HFF-Myc (cell line): ENCODE measurements at regions not wholly inside any gene's neighbourhood (a gene's known extent, or its start where the extent isn't known, plus 50 kb on each side); places are given as distances from the start of the nearest gene placed in this dataset.
"Not testable (repeated sequence)": the region's sequence is repeated elsewhere in the genome, so short reads cannot be mapped to it uniquely, and the experiment has no call there.

Source experiments
- DNase-seq: peaks from one replicate; pipeline ENCODE4 v3.0.0-alpha.2; 2011; ENCODE audit warnings: low read depth; ENCODE audit errors: extremely low read depth
- H3K4me3 ChIP-seq: replicated peaks from 2 replicates; pipeline ENCODE4 v1.5.1; 2011; ENCODE audit warnings: low read depth, mild to moderate bottlenecking, control low read depth, low read length
- TF ChIP-seq, protein P1 (sequence below): IDR thresholded peaks from 2 replicates; pipeline ENCODE4 v1.5.1; 2012; ENCODE audit warnings: mild to moderate bottlenecking, low read depth, low read length, control low read depth; ENCODE audit errors: missing control alignments

GRCh38 chr20:48035961-48036731, 250.9 kb upstream of the SULF2 start:
- DNase-seq, result no peak
- TF ChIP-seq, protein P1, sequence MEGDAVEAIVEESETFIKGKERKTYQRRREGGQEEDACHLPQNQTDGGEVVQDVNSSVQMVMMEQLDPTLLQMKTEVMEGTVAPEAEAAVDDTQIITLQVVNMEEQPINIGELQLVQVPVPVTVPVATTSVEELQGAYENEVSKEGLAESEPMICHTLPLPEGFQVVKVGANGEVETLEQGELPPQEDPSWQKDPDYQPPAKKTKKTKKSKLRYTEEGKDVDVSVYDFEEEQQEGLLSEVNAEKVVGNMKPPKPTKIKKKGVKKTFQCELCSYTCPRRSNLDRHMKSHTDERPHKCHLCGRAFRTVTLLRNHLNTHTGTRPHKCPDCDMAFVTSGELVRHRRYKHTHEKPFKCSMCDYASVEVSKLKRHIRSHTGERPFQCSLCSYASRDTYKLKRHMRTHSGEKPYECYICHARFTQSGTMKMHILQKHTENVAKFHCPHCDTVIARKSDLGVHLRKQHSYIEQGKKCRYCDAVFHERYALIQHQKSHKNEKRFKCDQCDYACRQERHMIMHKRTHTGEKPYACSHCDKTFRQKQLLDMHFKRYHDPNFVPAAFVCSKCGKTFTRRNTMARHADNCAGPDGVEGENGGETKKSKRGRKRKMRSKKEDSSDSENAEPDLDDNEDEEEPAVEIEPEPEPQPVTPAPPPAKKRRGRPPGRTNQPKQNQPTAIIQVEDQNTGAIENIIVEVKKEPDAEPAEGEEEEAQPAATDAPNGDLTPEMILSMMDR, result no peak
- no peak overlapping the region for H3K4me3 ChIP-seq

DNA sequence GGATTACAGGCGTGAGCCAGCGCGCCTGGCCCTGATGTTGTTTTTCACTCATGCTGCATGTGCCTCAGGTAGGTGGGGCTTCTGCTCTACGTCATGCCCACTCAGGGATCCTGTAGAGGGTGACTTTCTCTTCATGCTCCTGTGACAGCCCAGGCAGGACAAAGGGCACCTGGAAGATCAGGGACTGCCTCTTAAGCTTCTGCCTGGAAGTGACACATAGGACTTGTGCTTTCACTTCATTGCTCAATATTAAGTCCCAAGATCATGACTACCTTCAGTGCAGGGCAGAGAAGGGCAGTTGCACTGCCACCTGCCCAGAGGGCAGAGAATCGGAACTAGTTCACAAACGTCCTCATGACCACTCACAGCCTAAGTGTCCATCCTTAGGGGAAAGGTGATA, 249.5 kb upstream of the SULF2 start:
- H3K4me3 ChIP-seq, result no peak overlapping the region
- TF ChIP-seq, protein P1, result no peak
- no peak for DNase-seq

GRCh38 chr20:48033005-48033404, 247.7 kb upstream of the SULF2 start:
- not testable (repeated sequence) for H3K4me3 ChIP-seq, DNase-seq

- no peak for DNase-seq
- H3K4me3 ChIP-seq, result no peak overlapping the region
- TF ChIP-seq, protein P1, result no peak
Measured at GRCh38 chr20:48031122-48031521, 245.8 kb upstream of the SULF2 start.

DNA sequence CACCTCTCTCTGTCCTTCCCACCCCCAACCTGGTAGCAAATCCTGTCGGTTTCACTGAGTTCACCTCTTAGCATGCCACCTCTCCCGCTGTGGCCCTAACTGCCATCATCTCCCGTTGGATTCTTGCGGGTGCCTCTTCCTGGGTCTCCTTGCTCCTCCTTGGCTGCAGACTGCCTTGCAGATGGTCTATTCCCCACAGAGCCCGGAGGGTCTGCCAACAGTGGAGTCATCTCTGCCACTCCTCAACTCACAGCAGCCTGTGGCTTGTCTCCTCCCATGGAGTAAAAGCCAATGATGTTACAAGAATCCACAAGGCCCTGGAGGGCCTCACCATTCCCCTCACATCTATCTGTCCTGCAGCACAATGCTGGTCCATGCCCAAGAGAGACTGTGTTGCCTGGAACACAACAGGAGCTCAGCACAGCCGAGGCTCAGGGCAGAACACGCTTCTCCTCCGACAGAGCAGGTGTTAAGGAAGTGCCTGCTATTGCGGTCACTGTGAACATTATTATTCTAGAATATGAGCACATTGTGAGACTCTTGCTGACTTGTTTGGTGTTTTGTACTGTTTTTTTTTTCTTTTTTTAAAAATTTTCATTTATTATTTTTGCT, 241.8 kb upstream of the SULF2 start:
- no peak for DNase-seq
- no peak overlapping the region for H3K4me3 ChIP-seq
- TF ChIP-seq, protein P1, result no peak

DNA sequence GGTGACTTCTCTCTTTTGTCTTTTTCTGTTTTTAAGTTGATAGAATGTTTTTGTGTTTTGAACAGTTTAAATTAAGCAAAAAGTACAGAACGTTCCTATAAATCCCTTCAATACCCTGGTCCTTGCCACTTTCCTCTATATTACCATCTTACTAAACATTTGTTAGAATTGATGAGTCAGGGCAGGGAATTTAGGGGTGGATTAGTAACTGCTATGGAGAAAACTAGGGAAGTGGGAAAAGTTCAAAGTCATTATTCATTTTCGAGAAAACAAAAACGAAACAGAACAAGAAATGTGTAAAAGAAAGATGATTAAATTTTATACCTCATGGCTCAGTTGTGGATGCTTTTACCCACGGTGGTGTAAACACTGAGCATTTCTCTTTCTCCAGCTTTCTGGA, 240.4 kb upstream of the SULF2 start:
- TF ChIP-seq, protein P1, result no peak
- H3K4me3 ChIP-seq, result no peak overlapping the region
- no peak for DNase-seq

DNA sequence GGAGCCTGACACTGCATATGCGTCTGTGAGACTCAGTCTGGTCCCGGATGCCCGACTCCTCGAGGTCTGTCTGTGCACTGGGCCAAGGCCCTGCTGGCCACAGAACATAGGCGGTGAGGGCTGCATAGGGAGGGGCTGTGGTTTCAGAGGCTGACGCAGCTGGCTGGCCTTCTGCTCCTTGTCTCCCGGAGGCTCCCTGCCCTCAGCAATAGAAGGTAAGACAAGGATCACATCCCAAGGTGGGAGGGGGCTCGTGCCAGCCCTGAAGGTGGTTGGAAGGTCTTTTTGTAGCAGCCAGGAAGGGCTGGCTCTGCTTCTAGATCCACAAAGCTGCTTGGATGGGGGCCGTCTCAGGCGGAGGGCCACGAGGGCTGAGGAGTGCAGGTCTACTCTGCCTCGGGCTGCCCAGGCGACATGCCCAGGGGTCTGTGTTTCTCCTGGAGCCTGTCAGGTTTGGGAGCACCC, 239.8 kb upstream of the SULF2 start:
- TF ChIP-seq, protein P1, result no peak
- H3K4me3 ChIP-seq, result no peak overlapping the region
- peak; percentile 59 for DNase-seq
